Trophoblast cell (in vitro differentiated cells and primary cell): ENCODE measurements at regions not wholly inside any gene's neighbourhood (a gene's known extent, or its start where the extent isn't known, plus 50 kb on each side); places are given as distances from the start of the nearest gene placed in this dataset.

ENCODE experiments used
- DNase-seq, 2 donors: peaks; one replicate each; pipeline ENCODE4 v3.0.0-alpha.2; 2016
- H2AFZ ChIP-seq: 2 replicates; pipeline ENCODE4 v1.6.1; 2013; ENCODE audit warnings: low read length, moderate library complexity, mild to moderate bottlenecking; ENCODE audit not compliant: insufficient read depth, poor library complexity
- H2AK5ac ChIP-seq: 2 replicates; pipeline ENCODE4 v1.6.1; 2013; ENCODE audit warnings: mild to moderate bottlenecking, low read length
- H2BK120ac ChIP-seq: 2 replicates; pipeline ENCODE4 v1.6.1; 2013; ENCODE audit warnings: low read length, mild to moderate bottlenecking, moderate library complexity; ENCODE audit not compliant: insufficient read depth, poor library complexity
- H2BK12ac ChIP-seq: 2 replicates; pipeline ENCODE4 v1.6.1; 2013; ENCODE audit warnings: mild to moderate bottlenecking, low read length, moderate library complexity
- H2BK5ac ChIP-seq: 2 replicates; pipeline ENCODE4 v1.6.1; 2013; ENCODE audit warnings: low read length, low read depth, moderate library complexity, mild to moderate bottlenecking; ENCODE audit not compliant: poor library complexity
- H3K14ac ChIP-seq: 2 replicates; pipeline ENCODE4 v1.6.1; 2013; ENCODE audit warnings: mild to moderate bottlenecking, low read length
- H3K18ac ChIP-seq: 2 replicates; pipeline ENCODE4 v1.6.1; 2013; ENCODE audit warnings: mild to moderate bottlenecking, low read length
- H3K23ac ChIP-seq: 2 replicates; pipeline ENCODE4 v1.6.1; 2013; ENCODE audit warnings: low read length
- H3K27ac ChIP-seq: 2 replicates; pipeline ENCODE4 v1.5.1; 2013; ENCODE audit warnings: low read depth, mild to moderate bottlenecking, inconsistent platforms, low read length, moderate library complexity
- H3K27me3 ChIP-seq: 2 replicates; pipeline ENCODE4 v1.6.1; 2013; ENCODE audit warnings: inconsistent platforms, mild to moderate bottlenecking, low read length, moderate library complexity; ENCODE audit not compliant: insufficient read depth
- H3K36me3 ChIP-seq, 2 experiments: 1 replicate in 1 of 2; 2 replicates in 1 of 2; pipeline ENCODE4 v1.6.1; 2013; ENCODE audit warnings: low read length in 2 of 2, mild to moderate bottlenecking in 2 of 2, moderate library complexity in 1 of 2; ENCODE audit not compliant: insufficient read depth in 2 of 2, control insufficient read depth in 1 of 2
- H3K4ac ChIP-seq: 2 replicates; pipeline ENCODE4 v1.6.1; 2013; ENCODE audit warnings: low read depth, mild to moderate bottlenecking, low read length, moderate library complexity
- H3K4me1 ChIP-seq, 2 experiments: 1 replicate in 1 of 2; 2 replicates in 1 of 2; pipeline ENCODE4 v1.6.1; 2013; ENCODE audit warnings: low read length in 2 of 2, mild to moderate bottlenecking in 2 of 2, moderate library complexity in 1 of 2; ENCODE audit not compliant: insufficient read depth in 2 of 2, control insufficient read depth in 1 of 2
- H3K4me2 ChIP-seq: 2 replicates; pipeline ENCODE4 v1.6.1; 2013; ENCODE audit warnings: inconsistent platforms, mild to moderate bottlenecking, low read length, moderate library complexity
- H3K4me3 ChIP-seq: 2 replicates; pipeline ENCODE4 v1.5.1; 2013; ENCODE audit warnings: mild to moderate bottlenecking, low read depth, low read length, inconsistent platforms
- H3K79me1 ChIP-seq: one replicate; pipeline ENCODE4 v1.6.1; 2013; ENCODE audit warnings: low read length
- H3K79me2 ChIP-seq: 2 replicates; pipeline ENCODE4 v1.6.1; 2013; ENCODE audit warnings: low read length, mild to moderate bottlenecking; ENCODE audit not compliant: control insufficient read depth, insufficient read depth, poor library complexity
- H3K9ac ChIP-seq: 2 replicates; pipeline ENCODE4 v1.6.1; 2013; ENCODE audit warnings: mild to moderate bottlenecking, low read length
- H3K9me3 ChIP-seq: 2 replicates; pipeline ENCODE4 v1.6.1; 2013; ENCODE audit warnings: low read depth, mild to moderate bottlenecking, control low read depth, inconsistent platforms, low read length; ENCODE audit not compliant: insufficient read depth
- H4K12ac ChIP-seq: 2 replicates; pipeline ENCODE4 v1.6.1; 2013; ENCODE audit warnings: low read depth, mild to moderate bottlenecking, low read length, moderate library complexity
- H4K8ac ChIP-seq: 2 replicates; pipeline ENCODE4 v1.6.1; 2013; ENCODE audit warnings: low read depth, mild to moderate bottlenecking, low read length, moderate library complexity
- H4K91ac ChIP-seq: one replicate; pipeline ENCODE4 v1.6.1; 2013; ENCODE audit warnings: low read depth, mild to moderate bottlenecking, low read length, moderate library complexity
- WGBS: extraction: QIAGEN DNeasy Blood & Tissue Kit; methylation state at CpG from one replicate; pipeline ENCODE4 v1.1.7; 2013; ENCODE audit warnings: missing lambda C conversion rate; ENCODE audit not compliant: insufficient read length, insufficient coverage; ENCODE audit errors: extremely low coverage; 5-methylcytosine and 5-hydroxymethylcytosine counted together

DNA sequence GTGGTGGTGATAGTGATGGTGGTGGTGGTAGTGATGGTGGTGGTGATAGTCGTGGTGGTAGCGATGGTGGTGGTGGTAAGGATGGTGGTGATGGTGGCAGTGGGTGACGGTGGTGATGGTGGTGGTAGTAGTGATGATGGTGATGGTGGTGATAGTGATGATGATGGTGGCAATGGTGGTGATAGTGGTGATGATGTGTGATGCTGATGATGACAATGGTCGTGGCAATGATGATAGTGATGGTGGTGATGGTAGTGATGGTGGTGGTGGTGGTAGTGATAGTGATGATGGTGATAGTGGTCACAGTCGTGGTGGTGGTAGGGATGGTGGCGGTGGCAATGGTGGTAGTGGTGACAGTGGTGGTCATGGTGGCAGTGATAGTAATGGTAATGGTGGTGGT, 243.9 kb upstream of the RAB6C start:
- no CpG with 5 or more reads among the region's 6 CpGs for WGBS
- H3K4me3 ChIP-seq, result peak overlapping the region; percentile 51

DNA sequence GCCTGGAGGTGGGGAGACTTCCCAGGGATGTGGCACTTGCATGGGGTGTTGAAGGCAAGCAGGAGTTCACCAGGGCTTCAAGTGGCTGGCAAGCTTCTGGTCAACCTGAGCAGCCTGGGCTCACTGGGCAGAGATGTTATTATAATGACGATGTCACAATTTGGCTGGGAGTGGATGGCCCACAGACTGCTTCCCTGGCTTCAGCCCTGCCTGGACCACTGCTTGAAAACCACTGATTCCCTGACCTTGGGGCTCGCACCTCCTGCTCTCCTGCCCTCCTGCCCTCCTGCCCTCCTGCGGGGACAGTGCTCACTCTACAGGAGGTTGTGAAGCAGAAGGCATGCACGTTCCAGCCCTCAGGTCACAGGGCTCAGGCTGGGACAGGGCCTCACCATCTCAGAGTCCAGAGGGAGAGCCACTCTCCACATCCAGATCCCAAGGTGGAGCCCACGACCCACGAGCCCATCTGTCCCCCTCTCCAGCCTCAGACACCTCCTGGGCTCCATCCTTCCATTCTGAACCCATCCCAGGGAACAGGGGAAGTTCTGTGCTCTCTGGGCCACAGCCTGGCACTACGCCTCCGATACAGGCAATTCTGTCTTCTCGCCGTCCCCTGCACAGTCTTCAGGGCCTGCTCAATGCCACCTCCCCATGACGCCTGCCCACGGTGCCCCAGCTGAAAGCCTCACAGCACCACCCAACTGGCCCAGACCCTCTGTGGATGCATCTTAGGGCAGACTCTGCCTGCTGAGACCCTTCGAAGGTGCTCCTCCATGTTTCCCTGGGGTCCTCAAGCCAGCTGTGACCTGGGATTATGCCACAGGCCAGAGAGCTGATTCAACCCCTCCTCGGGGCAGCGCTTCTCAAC, 241.6 kb upstream of the RAB6C start:
- Histone ChIP-seq H3K4ac (no peak overlapping the region), H3K27me3 (no peaks in the 10 kb centered on the region), H2AK5ac (no peak overlapping the region), H3K23ac (no peak overlapping the region), H2AFZ (no peak overlapping the region), H2BK5ac (no peak overlapping the region), H3K27ac (no peak overlapping the region), H4K12ac (no peak overlapping the region), H3K79me2 (peaks cover 2% of the 10 kb centered on the region), H3K79me1 (no peaks in the 10 kb centered on the region), H3K36me3 (no peaks in the 10 kb centered on the region), H2BK12ac (no peak overlapping the region), H3K4me2 (no peak overlapping the region), H3K18ac (no peak overlapping the region), H3K9ac (no peak overlapping the region), H3K4me1 (no peaks in the 10 kb centered on the region), H2BK120ac (no peak overlapping the region), H3K14ac (no peak overlapping the region), H3K9me3 (peaks cover 8% of the 10 kb centered on the region), H4K91ac (no peak overlapping the region), H3K4me3 (no peak overlapping the region), H4K8ac (no peak overlapping the region)
- no peak for DNase-seq
- WGBS, result no CpG with 5 or more reads among the region's 15 CpGs

More for the DNA sequence above, 243.9 kb upstream of the RAB6C start:
- Histone ChIP-seq H2AFZ (no peak overlapping the region), H2BK12ac (no peak overlapping the region), H3K27me3 (no peaks in the 10 kb centered on the region), H3K4me2 (no peak overlapping the region), H3K4ac (no peak overlapping the region), H2AK5ac (no peak overlapping the region), H3K9ac (no peak overlapping the region), H2BK5ac (no peak overlapping the region), H3K27ac (no peak overlapping the region), H4K12ac (no peak overlapping the region), H3K14ac (no peak overlapping the region), H3K36me3 (no peaks in the 10 kb centered on the region), H3K18ac (no peak overlapping the region), H4K8ac (no peak overlapping the region), H3K23ac (no peak overlapping the region), H2BK120ac (no peak overlapping the region), H4K91ac (no peak overlapping the region), H3K79me2 (no peaks in the 10 kb centered on the region), H3K9me3 (peaks cover 8% of the 10 kb centered on the region), H3K4me1 (no peaks in the 10 kb centered on the region), H3K79me1 (no peaks in the 10 kb centered on the region)
- no peak for DNase-seq

DNA sequence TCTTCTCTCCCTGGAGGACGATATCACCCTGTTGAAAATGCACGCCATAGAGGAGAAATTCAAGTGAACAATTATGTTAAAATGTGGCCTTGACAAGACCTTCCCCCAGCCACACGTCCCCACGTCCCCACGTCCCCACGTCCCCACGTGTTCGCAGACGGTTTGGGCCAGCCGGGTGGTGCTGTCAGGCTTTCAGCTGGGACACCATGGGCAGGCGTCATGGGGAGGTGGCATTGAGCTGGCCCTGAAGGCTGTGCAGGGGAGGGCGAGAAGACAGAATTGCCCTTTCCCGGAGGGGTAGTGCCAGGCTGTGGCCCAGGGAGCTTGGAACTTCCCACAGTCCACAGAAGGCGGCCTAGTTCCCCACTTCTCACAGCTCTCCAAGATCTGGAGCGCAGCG, 240.7 kb upstream of the RAB6C start:
- H2BK12ac ChIP-seq, result no peak overlapping the region
- no peaks in the 10 kb centered on the region for H3K27me3 ChIP-seq
- no peak overlapping the region for H3K9ac ChIP-seq
- no peak overlapping the region for H2BK120ac ChIP-seq
- H3K27ac ChIP-seq, result no peak overlapping the region
- no peak overlapping the region for H4K12ac ChIP-seq
- H3K79me2 ChIP-seq, result peaks cover 2% of the 10 kb centered on the region
- no peak overlapping the region for H3K4ac ChIP-seq
- no peaks in the 10 kb centered on the region for H3K79me1 ChIP-seq
- no peak overlapping the region for H4K8ac ChIP-seq
- H4K91ac ChIP-seq, result no peak overlapping the region
- peaks cover 8% of the 10 kb centered on the region for H3K9me3 ChIP-seq
- no peaks in the 10 kb centered on the region for H3K36me3 ChIP-seq
- H2AFZ ChIP-seq, result no peak overlapping the region
- WGBS, result no CpG with 5 or more reads among the region's 16 CpGs
- H3K18ac ChIP-seq, result no peak overlapping the region
- DNase-seq, result no peak
- H3K23ac ChIP-seq, result no peak overlapping the region
- H2AK5ac ChIP-seq, result no peak overlapping the region
- no peak overlapping the region for H2BK5ac ChIP-seq
- no peaks in the 10 kb centered on the region for H3K4me1 ChIP-seq
- H3K4me3 ChIP-seq, result no peak overlapping the region
- H3K14ac ChIP-seq, result no peak overlapping the region
- H3K4me2 ChIP-seq, result no peak overlapping the region

DNA sequence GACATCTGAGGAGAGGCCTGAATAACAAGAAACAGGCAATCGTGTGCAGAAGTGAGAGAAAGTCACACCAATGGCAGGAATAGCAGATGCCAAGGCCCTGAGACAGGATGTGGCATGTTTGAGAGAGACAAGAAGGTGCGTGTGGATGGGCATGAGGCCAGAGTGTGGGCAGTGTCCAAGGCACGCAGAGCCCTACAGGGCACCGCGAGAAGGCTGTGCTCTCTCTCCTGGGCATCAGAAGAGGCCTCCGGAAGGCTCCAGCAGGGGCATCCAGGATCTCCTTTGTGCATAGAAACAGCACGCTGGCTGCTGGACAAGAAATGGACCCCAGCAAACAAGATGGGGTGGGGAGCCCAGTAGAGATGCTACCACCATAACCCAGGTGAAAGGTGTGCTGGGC, 239.0 kb upstream of the RAB6C start:
- no peak overlapping the region for H3K9ac ChIP-seq
- no peak overlapping the region for H2BK12ac ChIP-seq
- H3K79me2 ChIP-seq, result peaks cover 2% of the 10 kb centered on the region
- H4K91ac ChIP-seq, result no peak overlapping the region
- no peak overlapping the region for H3K4me3 ChIP-seq
- no peak overlapping the region for H2BK5ac ChIP-seq
- H3K27ac ChIP-seq, result no peak overlapping the region
- no peak overlapping the region for H3K4ac ChIP-seq
- H3K36me3 ChIP-seq, result no peaks in the 10 kb centered on the region
- H3K14ac ChIP-seq, result no peak overlapping the region
- H4K8ac ChIP-seq, result no peak overlapping the region
- no peak overlapping the region for H3K23ac ChIP-seq
- H3K79me1 ChIP-seq, result no peaks in the 10 kb centered on the region
- H3K4me2 ChIP-seq, result no peak overlapping the region
- H3K18ac ChIP-seq, result no peak overlapping the region
- peaks cover 8% of the 10 kb centered on the region for H3K9me3 ChIP-seq
- no peak overlapping the region for H2BK120ac ChIP-seq
- no peaks in the 10 kb centered on the region for H3K4me1 ChIP-seq
- H4K12ac ChIP-seq, result no peak overlapping the region
- no peak overlapping the region for H2AK5ac ChIP-seq
- no CpG with 5 or more reads among the region's 7 CpGs for WGBS
- no peak overlapping the region for H2AFZ ChIP-seq
- no peaks in the 10 kb centered on the region for H3K27me3 ChIP-seq
- no peak for DNase-seq
